ENCODE measurements at regions not wholly inside any gene's neighbourhood (a gene's known extent, or its start where the extent isn't known, plus 50 kb on each side); places are given as distances from the start of the nearest gene placed in this dataset.

GRCh38 chr2:133900909-133901308 lies 332.6 kb upstream of the NCKAP5 start:
- H3K9ac ChIP-seq (ENCODE audit: low read length) = no peak overlapping the region
- TF ChIP-seq REST (IDR thresholded peaks at IDR 0.05; ENCODE audit: borderline replicate concordance) = no peak
- no peak for TF ChIP-seq TAF1 (IDR thresholded peaks at IDR 0.05; ENCODE audit: low read depth)
- no peak for TF ChIP-seq SMC3 (conservative IDR thresholded peaks at IDR 0.05; ENCODE audit: poor library complexity)
- TF ChIP-seq EP300 (conservative IDR thresholded peaks at IDR 0.05; ENCODE audit: poor library complexity, severe bottlenecking) = no peak
- no peak for TF ChIP-seq CTCF (IDR thresholded peaks at IDR 0.05; ENCODE audit: poor library complexity, severe bottlenecking)
- no peaks in the 10 kb centered on the region for H3K79me2 ChIP-seq (replicated peaks; ENCODE audit: insufficient read depth, low read length)
- H3K9me3 ChIP-seq (ENCODE audit: low read length) = no peaks in the 10 kb centered on the region
- no peaks in the 10 kb centered on the region for H3K27me3 ChIP-seq (ENCODE audit: insufficient read depth, low read depth, low read length)
- H3K36me3 ChIP-seq (ENCODE audit: insufficient read depth, low read length) = no peaks in the 10 kb centered on the region
- H3K4me3 ChIP-seq (ENCODE audit: low read length) = no peak overlapping the region
- no peak overlapping the region for H2AFZ ChIP-seq (ENCODE audit: low read depth, low read length)
- no peaks in the 10 kb centered on the region for H3F3A ChIP-seq (ENCODE audit: insufficient read depth, low read length, poor library complexity, severe bottlenecking)
- H4K20me1 ChIP-seq (ENCODE audit: insufficient read depth) = no peaks in the 10 kb centered on the region
- no peak overlapping the region for H3K4me2 ChIP-seq (ENCODE audit: low read length)
- H3K9me2 ChIP-seq (ENCODE audit: insufficient read depth, low read length) = no peaks in the 10 kb centered on the region
- H3K27ac ChIP-seq (ENCODE audit: low read length) = no peak overlapping the region

GRCh38 chr2:133906396-133906795 lies 338.1 kb upstream of the NCKAP5 start:
- Histone ChIP-seq H4K20me1 (ENCODE audit: insufficient read depth) (no peaks in the 10 kb centered on the region), H3K9ac (ENCODE audit: low read length) (no peak overlapping the region), H3F3A (ENCODE audit: insufficient read depth, low read length, poor library complexity, severe bottlenecking) (no peaks in the 10 kb centered on the region), H3K9me3 (ENCODE audit: low read length) (no peaks in the 10 kb centered on the region), H3K4me2 (ENCODE audit: low read length) (no peak overlapping the region), H2AFZ (ENCODE audit: low read depth, low read length) (no peak overlapping the region), H3K79me2 (replicated peaks; ENCODE audit: insufficient read depth, low read length) (no peaks in the 10 kb centered on the region), H3K27me3 (ENCODE audit: insufficient read depth, low read depth, low read length) (no peaks in the 10 kb centered on the region), H3K36me3 (ENCODE audit: insufficient read depth, low read length) (no peaks in the 10 kb centered on the region), H3K9me2 (ENCODE audit: insufficient read depth, low read length) (no peaks in the 10 kb centered on the region), H3K27ac (ENCODE audit: low read length) (no peak overlapping the region), H3K4me3 (ENCODE audit: low read length) (peak overlapping the region; percentile 28)
- TF ChIP-seq EP300 (conservative IDR thresholded peaks at IDR 0.05; ENCODE audit: poor library complexity, severe bottlenecking) (no peak), POLR2AphosphoS5 (IDR thresholded peaks at IDR 0.05) (no peak), REST (IDR thresholded peaks at IDR 0.05; ENCODE audit: borderline replicate concordance) (no peak), SMC3 (conservative IDR thresholded peaks at IDR 0.05; ENCODE audit: poor library complexity) (no peak), RAD21 (conservative IDR thresholded peaks at IDR 0.05) (no peak), MXI1 (conservative IDR thresholded peaks at IDR 0.05; ENCODE audit: poor library complexity, severe bottlenecking) (no peak), CTCF (IDR thresholded peaks at IDR 0.05; ENCODE audit: poor library complexity, severe bottlenecking) (no peak), EZH2 (IDR thresholded peaks at IDR 0.05; ENCODE audit: borderline replicate concordance, insufficient read depth, low read length, poor library complexity, severe bottlenecking) (no peak), TAF1 (IDR thresholded peaks at IDR 0.05; ENCODE audit: low read depth) (no peak)
